Prostate gland (tissue), 2 donors: ENCODE measurements at regions not wholly inside any gene's neighbourhood (a gene's known extent, or its start where the extent isn't known, plus 50 kb on each side); places are given as distances from the start of the nearest gene placed in this dataset.

Experiments
- CTCF ChIP-seq, 4 experiments: fragments of 200-600 bp in 2 of 4; fragments of 450-650 bp in 2 of 4; sonication (generic) in 2 of 4; IDR thresholded peaks; 1 replicate in 3 of 4; 2 replicates in 1 of 4; pipeline ENCODE4 v1.5.1; 2016 to 2019; ENCODE audit warnings: antibody characterized with exemption in 4 of 4, mild to moderate bottlenecking in 2 of 4, moderate library complexity in 2 of 4
- POLR2A ChIP-seq: fragments of 450-650 bp; IDR thresholded peaks from one replicate; pipeline ENCODE4 v1.6.1; 2016; ENCODE audit warnings: antibody characterized with exemption, mild to moderate bottlenecking
- POLR2AphosphoS5 ChIP-seq: sonication (generic); formaldehyde crosslinking; IDR thresholded peaks from one replicate; pipeline ENCODE4 v1.6.1; 2017; ENCODE audit warnings: antibody characterized with exemption

- TF ChIP-seq CTCF (IDR thresholded peaks at IDR 0.05) (peak; percentile 42 to 86 (median 74)), POLR2A (no peak), POLR2AphosphoS5 (peak; percentile 93)
These were observed 273.7 kb upstream of the KLF14 start for GRCh38 chr7:131007439-131008330.
